ENCODE measurements at regions not wholly inside any gene's neighbourhood (a gene's known extent, or its start where the extent isn't known, plus 50 kb on each side); places are given as distances from the start of the nearest gene placed in this dataset.

- no peak for TF ChIP-seq CTCF (IDR thresholded peaks at IDR 0.05)
- TF ChIP-seq POLR2A (IDR thresholded peaks at IDR 0.05) = no peak
- TF ChIP-seq POLR2AphosphoS5 (IDR thresholded peaks at IDR 0.05) = no peak
These were observed 96.2 kb upstream of the BMP4 start for GRCh38 chr14:54052696-54053385.
